Putamen (tissue), 1 donor: ENCODE measurements at regions not wholly inside any gene's neighbourhood (a gene's known extent, or its start where the extent isn't known, plus 50 kb on each side); places are given as distances from the start of the nearest gene placed in this dataset.

Experiments
- DNase-seq: peaks from one replicate; pipeline ENCODE4 v3.0.0-alpha.2; 2016; ENCODE audit warnings: low spot score

DNA sequence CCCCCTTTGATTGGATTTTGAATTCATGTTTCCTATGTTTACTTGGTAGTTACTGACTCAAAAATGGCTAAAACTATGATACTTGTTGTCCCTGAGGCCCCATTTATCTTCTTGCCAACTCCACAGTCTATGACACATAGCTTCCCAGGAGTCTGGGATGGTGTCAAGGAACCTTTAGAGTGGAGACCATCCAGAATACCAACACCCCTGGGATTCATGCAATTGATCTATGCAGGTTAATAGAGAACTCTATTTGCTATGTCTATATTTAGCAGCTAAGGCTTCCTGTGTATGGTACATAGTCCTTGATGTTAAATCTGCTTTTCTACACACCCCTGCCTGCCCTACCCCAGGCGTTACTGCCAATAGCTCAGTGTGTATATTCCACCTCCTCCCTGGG is 218.5 kb upstream of the HDAC4 start:
- DNase-seq, result no peak

DNA sequence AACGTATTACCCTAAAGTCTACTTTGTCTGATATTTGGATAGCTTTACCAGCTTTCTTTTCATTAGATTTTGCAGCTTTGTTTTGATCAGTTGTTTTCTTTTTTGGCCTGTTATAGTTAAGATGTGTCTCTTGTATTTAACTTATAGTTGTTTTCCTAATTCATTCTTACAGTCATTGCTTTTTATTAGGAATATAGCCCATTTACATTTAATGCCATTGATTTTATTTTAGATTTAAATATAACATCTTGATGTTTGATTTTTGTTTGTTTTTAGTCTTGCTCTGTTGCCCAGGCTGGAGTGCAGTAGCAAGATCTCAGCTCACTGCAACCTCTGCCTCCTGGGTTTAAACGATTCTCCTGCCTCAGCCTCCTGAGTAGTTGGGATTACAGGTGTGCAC is 215.9 kb upstream of the HDAC4 start:
- no peak for DNase-seq

DNA sequence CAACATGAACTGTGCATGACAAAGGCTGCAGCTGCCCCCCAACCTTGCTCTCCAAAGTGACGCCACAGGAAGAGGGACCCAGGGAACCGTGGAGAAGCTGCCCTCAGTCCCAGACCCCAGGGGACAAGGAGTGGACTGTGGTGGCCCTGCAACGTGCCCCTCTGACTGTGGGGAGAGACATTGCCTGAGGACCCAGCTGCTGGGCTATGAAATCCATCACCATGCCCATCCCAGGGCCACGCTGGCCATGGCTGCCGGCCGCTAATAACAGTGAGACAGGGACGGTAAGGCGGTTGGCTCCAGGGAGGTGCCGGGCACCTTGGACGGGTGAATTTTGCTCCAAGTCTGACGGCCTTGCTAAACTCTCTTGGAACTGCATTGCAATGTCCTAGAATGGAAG is 211.3 kb upstream of the HDAC4 start:
- DNase-seq, result no peak

DNA sequence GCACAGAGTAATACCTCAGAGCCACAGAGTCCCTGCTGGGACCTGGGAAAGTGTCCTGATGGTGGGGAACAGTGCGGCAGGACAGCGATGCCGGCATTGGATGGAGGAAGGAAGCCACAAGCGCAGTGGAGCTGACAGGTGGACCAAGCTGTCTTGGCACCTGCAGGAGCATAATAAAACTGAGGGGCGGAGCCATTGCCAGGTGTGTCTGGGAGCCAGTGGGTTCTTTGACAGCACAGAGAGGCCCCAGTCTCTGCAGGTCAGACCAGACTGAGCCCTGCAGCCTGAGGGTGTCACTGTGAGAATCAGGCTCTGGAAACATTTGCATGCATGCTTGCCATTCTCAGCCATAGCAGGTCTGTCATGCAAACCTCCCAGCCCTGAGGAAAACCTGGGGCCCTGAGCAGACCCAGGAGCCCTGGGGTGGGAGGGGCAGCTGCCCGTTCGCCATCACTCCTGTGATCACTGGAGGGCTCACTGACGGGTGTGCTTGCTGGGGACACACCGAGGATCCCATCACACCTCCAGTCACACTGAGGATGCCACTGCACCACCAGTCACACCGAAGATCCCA is 210.5 kb upstream of the HDAC4 start:
- DNase-seq, result no peak

DNA sequence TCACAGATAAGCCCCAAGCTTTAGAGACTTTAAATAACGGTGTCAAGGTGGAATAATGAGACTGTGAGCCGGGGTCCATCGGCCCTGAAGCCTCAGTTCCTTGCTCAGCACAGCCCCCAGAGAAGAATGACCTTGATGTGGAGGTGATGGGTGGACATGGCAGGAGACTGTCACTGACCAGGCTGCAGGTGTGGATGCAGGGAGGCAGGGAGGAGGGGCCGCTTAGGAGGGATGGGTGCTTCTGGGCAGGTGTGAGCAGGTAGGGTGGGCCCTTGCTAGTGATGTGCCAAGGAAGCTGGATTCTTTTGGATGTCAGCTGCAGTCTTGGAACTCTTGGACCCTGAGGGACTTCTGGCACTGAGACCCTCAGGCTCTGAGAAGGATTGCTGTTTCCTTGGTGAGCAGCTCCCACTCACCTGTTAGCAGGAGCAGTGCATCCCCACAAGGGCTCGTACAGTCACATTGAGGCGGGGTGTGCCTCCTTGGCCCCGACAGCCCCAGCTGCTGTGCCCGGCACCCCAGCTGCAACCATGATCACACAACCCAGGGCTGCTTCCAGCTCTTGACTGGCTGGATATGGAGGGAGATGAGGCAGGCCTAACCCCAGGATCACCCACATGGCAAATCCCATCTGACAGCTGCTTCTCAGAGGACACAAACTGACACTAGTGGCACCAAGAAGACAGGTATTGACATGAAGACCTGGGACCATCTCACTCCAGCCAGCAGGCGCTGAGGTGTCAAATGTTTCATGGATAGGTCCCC is 209.8 kb upstream of the HDAC4 start:
- no peak for DNase-seq

DNA sequence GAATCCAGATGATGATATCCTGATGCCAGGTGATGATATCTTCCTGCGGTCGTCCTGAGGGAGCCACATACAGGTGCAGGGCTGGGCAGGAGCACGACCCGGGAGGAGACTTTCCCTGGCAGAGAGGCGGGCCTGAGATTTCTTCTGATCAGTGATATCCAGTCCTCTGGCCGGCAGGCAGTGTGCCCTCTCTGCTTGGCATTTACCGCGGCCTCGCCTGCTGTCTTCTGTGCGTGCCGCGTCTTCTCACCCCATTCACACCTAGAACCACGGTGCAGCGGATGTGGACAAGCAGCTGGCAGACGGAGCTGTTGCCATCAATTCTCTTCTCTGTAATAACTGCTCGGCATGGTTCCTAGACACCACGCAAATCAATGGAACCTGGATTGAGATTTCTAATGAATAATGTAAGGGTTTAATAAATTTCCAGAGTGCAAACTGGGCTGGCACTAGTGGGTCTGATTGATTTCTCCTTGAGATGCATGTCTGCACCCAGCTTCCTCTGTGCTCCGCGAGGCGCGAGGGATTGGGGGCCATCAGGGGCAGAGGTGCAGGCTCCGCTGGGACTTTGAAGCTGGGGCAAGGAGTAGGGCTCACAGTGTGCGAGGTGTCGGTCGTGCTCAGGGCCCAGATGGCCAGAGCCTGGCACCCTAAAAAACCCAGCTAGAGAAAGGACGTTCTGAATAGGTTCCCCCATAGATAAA is 208.9 kb upstream of the HDAC4 start:
- DNase-seq, result no peak

DNA sequence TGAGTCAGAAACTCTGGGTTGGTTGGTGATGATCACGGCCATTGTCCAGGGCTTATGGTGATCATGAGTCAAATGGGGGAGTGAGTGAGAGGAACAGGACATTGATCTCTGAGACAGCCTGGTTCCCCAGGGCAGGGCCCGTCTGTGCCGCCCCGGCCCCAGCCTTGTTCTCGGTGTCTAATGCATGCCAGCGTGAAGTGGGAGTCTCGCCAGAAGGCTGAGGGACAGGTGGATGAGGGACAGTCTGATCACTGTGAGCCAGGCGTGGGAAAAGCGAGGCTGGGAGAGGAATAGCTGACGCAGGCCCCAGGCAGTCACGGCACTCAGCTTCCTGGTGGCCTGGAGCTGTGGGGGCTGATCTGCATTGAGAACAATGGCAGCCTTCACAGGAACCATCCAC is 208.3 kb upstream of the HDAC4 start:
- DNase-seq, result no peak

DNA sequence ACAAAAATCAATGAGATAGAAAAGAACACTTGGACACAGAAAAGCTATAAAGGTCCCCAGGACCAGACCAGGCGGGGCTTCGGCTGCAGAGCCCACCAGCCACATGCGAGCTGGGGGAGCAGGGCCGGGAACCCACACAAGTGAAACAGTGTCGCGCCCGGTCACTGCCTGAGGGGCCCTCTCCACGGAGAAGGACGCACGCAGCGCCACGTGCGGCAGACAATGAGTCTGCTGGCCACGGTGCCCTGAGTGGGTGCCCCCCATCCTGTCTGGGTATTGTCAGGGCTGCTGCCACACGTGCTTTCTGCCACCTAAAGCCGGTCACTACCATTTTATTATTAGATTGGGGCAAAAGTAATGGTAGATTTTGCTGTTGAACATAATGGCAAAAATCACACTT is 207.9 kb upstream of the HDAC4 start:
- no peak for DNase-seq

DNA sequence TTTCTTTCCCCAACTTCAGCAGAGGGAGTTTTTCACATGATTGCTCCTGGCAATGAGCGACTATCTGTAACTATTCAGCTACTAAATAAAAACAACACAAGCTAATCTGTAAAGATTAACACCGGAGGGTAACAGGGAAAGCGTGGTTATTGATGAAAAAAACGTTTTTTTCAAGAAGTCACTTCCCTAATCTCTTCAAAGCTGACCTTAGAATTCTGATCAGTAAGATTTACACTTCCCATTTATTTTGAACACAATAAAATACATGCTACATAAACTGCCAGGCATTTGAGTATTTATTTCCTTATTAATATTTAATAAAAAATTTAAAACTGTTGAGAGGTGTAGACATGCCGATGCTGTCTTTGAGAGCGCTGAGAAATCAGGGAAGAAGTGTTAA is 207.4 kb upstream of the HDAC4 start:
- no peak for DNase-seq

DNA sequence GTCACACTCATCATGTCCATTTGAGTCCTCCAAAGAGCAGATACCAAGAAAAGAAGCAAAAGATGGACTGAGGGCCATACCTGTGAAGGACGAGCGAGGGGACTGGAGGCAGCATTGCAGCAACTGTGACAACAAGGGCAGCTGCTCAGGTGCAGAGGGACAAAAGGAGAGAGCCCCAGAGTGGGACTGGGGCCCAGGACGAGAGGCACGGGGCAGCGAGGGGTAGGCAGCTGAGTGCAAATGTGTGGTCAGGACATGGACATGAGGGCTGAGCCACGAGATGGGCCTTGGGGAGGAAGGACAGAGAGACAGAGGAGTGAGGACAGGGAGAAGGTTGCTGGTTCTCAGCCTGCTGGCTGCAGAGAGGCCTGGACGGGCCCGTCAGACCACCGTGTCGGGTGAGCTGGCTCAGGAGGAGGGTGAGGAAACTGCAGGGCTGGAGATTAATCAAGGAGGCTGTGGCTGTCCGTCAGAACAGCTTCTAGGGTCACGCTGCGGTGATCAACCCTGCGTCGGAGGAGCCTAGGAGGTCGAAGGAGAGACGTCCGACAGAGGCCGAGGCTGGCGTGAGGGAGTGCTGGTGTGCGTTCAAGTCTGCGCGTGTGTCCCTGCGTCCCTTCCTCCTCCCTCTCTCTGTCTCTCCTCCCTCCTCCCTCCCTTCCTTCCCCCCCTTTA is 206.8 kb upstream of the HDAC4 start:
- DNase-seq, result no peak

DNA sequence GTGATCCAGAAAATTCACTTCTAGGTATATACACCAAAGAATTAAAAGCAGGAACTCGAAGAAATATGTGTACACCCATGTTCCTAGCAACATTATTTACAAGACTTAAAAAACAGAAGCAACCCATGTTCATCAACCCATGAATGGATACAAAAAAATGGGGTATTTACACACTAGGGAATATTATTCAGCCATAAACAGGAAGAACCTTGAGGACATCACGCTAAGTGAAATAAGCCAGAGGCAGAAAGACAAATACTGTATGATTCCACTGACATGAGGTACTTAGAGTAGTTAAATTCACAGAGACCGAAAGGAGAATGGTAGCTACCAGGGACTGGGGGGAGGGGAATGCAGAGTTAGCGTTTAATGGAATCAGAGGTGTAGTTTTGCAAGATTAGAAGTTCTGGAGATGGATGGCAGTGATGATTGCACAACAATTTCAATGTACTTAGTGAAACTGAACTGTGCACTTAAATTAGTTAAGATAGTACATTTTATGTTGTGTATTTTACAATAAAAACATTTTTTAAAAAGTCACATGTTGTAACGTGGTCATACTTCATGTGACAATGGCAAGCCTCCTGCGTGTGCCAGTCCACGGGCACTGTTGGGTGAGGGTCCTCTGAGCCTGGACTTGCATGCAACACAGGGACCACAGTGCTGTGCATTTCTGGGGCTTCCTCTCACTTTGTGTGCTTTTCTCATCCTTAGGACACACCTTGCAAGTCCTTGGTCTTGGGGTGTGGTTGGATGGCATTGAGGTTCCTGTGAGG is 206.1 kb upstream of the HDAC4 start:
- no peak for DNase-seq

DNA sequence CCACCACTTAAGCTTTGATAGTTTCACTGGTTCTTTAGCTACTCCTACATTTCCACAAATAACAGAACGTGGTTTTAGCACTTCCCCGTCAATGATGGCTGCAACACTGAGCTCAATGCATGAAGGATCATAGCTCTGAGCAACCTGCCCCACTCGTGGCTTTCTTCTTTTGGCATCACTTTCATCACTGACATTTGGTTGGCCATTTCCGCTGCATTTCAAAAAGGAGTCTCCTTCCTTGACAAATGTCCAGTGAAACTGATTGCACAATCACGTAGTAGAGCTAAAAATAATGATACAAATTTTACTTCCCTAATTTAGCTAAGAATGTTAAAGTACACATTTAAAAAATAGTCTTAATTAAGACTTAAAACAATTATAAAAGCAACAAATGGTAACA is 205.2 kb upstream of the HDAC4 start:
- peak; percentile 21 for DNase-seq

DNA sequence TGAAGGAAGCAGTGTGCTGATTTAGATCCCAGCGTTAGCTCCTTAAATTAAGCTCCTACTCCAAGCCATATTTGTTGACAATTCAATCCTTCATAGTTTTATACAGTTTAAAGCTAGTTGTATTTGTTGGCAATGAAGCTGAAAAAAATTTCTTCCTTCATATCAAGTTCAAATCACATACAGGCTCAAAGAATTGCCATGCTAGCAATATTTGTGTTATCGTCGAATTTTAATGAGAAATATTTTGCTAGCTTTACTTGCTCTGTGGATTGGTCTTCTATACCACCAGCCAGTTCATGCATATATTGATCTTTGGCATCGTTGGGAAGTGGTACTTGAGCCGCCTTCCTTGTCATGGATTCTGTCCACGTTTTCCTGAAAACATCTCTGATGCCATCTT is 204.6 kb upstream of the HDAC4 start:
- no peak for DNase-seq

DNA sequence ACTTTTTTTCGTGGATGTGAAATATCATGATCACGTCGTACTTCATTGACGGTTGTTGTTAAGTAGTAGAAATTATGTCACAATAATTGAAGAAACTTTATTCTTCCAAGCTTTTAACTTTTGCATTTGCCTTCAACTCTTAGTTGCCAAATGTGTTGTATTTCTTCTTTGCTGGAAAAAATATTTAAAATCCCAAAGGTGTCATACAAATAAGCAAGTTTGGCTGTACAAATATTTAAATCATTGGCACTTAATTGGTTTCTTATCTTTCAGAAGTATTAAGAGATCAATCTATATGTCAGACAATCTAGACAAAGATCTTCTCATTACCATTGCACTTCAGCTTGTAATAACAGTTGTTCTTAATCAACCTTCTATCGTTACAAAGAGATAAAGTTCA is 204.0 kb upstream of the HDAC4 start:
- DNase-seq, result no peak

DNA sequence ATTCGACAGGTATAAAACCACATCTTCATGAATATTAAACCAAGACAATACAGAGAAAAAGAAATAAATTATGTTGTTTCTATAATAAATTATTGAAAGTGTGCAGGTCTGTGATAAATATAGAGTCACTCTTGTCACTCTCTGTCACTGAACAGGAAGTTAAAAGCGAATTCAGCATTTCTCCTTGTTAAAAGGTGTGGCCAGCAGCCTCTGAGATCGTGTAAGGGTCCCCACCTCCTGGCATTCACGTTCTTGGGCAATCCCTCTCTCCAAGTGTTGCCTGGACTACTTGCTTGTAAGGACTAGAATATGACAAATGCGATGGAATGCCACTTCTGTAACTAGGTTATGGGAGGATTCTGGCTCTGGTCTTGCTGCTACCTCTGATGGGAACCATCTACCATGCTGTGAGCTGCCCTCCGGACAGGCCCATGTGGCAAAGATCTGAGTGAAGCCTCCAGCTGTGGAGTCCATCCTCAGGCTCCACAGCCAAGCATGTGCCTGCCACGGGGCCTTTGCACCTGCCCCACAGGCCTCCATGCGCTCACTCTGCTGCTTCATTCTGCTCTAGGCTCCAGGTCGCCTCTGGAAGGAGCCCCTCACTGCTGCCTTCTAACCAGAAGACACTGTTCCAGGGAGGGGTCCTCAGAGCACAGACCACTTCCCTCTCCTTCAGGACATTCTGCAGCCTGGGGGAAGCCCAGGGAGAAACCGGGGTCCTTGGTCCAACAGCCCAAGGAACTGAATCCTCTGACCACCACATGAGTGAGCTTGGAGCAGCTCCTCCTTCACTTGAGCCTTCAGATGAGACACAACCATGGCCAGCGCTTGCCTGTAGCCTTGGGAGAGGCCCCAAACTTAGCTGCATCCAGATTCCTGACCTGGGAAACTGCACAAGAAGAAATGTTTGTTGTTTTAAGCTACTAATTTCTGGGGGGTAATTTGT is 202.9 kb upstream of the HDAC4 start:
- no peak for DNase-seq

DNA sequence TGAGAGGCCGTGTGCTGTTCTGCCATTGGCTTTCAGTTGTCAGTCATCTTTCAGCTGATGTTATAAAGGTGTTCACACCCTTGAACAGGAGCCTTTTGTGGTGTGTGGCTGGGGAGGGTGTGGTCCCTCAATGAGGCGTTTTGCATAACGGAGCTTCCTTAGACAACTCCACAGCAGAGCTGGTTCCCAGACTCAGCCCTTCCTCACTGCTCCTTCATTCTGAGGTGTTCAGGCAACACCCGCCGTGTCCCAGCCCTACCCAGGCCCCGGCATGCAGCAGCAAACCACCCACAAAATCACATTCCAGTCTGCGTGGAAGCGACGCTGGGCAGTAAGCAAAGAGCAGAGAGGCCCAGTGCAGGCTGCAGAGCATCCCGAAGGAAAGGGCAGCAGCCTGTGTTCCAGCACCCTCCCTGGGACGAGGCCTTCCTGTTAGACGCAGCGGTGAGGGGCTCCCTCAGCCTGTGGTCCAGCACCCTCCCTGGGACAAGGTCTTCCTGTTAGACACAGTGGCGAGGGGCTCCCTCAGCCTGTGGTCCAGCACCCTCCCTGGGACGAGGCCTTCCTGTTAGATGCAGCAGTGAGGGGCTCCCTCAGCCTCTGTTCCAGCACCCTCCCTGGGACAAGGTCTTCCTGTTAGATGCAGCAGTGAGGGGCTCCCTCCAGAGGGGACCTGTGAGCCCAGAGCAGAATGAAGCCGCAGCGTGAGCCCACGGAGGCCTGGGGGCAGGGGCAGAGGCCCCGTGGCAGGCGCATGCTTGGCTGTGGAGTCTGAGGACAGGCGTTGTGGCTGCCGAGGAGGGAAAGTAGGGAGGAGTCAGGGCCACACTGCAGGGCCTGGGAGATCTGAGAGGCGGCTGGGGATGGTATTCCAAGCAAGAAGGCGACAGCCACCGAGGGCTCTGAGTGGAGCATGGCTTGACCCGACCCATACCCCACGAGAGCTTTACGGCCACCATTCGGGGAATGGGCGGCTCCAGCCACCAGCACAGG is 201.8 kb upstream of the HDAC4 start:
- no peak for DNase-seq

DNA sequence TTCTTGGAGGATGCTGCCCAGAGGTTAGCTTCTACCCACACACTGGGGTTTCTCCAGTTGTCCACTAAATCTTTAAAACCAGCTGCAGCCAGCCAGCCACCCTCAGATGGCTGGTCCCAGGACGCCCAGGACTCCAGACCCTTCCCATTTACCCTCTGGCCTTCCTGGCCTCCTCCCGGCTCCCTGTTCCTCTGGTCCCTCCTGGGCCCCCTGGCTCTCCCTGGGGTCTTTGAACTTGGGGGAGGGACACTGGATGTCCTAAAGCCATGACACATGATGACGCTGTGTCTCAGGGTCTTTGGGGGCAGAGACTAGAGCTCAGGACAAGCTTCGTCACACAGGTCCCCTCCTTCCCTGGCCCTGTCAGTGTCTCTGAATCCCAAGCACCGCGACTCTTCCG is 201.1 kb upstream of the HDAC4 start:
- DNase-seq, result no peak

DNA sequence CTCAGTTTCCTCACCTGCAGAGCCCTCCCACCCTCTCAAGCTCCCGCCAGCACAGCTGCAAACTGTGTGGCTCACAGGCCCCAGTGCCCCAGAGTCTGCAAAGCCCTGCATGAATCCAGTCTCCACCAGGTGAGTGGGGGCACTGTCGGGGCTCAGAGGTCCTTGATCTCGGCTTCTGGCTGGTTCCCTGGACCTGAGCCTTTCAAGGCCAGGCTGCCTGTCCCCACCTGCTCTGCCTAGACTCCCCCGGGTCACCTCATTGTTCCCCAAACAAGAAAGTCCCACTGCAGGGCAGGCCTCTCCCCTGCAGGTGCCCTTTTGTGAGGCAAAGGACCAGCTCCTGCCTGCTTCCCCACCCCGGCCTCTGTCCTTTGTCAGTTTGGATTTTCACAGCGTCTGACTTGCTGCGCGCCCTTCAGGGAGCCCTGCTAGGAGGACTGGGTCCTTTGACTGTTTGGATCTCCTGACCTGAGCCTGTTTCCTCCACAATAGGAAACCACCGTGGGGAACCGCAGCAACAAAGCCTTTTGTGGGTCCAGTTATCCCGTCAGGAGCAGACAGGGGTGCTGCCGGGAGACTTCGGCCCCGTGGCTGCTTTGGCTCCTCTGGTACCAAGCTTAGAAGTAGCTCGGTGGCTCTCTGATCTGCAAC is 200.5 kb upstream of the HDAC4 start:
- DNase-seq, result no peak

DNA sequence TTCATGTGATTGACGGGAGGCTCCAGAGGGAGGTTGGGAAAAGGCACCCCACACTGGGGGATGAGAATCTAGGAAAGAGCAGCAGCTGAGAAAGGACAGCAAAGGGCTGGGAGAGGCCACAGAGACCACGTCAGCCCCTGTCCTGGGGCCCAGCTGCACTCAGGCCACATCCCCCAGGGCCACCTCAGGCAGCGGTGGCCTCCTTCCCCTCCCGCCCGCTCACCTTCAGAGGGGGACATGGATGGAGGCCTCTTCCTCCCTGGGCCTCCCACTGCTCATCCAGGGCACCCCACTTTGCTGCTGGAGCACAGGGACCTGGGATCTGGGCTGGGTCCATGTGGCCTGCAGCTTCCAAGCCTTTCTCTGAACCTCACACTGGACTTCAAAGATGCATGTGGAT is 199.8 kb upstream of the HDAC4 start:
- DNase-seq, result no peak
